NB4 (cell line): ENCODE measurements at regions not wholly inside any gene's neighbourhood (a gene's known extent, or its start where the extent isn't known, plus 50 kb on each side); places are given as distances from the start of the nearest gene placed in this dataset.

Experiments
- POLR2A ChIP-seq: IDR thresholded peaks from 2 replicates; pipeline ENCODE4 v1.6.1; 2011; ENCODE audit warnings: mild to moderate bottlenecking; ENCODE audit not compliant: insufficient read length; ENCODE audit errors: extremely low read depth
- TF ChIP-seq, protein P1 (sequence below): IDR thresholded peaks from one replicate; pipeline ENCODE4 v1.5.1; 2012; ENCODE audit warnings: low read depth, low read length
- TF ChIP-seq, protein P2 (sequence below): IDR thresholded peaks from 2 replicates; pipeline ENCODE4 v1.6.1; 2011; ENCODE audit warnings: low read depth, low read length

DNA sequence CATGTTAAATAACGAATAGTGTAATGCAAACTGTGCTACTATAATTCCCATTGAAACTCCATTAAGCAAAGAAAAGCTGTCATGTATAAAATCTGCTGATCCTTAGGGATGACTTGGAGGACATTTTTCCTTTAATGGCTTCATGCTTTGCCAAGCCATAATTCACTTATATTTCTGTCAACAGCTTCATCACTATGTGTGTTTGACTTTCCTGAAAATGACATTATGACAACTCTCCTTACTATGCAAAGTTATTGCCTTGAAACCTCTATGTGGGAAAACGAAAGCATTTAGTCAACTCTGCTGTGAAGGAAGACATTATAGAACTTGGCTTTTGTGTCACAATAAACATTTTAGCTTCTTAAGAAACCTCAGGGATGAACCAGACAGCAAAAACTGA is 210.5 kb downstream of the GRXCR1 start:
- no peak for TF ChIP-seq POLR2A
- TF ChIP-seq, protein P1, sequence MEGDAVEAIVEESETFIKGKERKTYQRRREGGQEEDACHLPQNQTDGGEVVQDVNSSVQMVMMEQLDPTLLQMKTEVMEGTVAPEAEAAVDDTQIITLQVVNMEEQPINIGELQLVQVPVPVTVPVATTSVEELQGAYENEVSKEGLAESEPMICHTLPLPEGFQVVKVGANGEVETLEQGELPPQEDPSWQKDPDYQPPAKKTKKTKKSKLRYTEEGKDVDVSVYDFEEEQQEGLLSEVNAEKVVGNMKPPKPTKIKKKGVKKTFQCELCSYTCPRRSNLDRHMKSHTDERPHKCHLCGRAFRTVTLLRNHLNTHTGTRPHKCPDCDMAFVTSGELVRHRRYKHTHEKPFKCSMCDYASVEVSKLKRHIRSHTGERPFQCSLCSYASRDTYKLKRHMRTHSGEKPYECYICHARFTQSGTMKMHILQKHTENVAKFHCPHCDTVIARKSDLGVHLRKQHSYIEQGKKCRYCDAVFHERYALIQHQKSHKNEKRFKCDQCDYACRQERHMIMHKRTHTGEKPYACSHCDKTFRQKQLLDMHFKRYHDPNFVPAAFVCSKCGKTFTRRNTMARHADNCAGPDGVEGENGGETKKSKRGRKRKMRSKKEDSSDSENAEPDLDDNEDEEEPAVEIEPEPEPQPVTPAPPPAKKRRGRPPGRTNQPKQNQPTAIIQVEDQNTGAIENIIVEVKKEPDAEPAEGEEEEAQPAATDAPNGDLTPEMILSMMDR, result no peak
- TF ChIP-seq, protein P2, sequence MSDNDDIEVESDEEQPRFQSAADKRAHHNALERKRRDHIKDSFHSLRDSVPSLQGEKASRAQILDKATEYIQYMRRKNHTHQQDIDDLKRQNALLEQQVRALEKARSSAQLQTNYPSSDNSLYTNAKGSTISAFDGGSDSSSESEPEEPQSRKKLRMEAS, result no peak
